Tibial nerve (tissue), 4 donors: ENCODE measurements at regions not wholly inside any gene's neighbourhood (a gene's known extent, or its start where the extent isn't known, plus 50 kb on each side); places are given as distances from the start of the nearest gene placed in this dataset.
"Not testable (repeated sequence)": the region's sequence is repeated elsewhere in the genome, so short reads cannot be mapped to it uniquely, and the experiment has no call there.

ENCODE experiments used
- CTCF ChIP-seq, 5 experiments: fragments of 200-600 bp in 3 of 5; fragments of 450-650 bp in 2 of 5; sonication (generic) in 3 of 5; IDR thresholded peaks; one replicate each; pipeline ENCODE4 v1.5.1; 2016 to 2019; ENCODE audit warnings: antibody characterized with exemption in 5 of 5, mild to moderate bottlenecking in 3 of 5, moderate library complexity in 2 of 5
- EP300 ChIP-seq, 2 donors: sonication (generic); formaldehyde crosslinking; IDR thresholded peaks; one replicate each; pipeline ENCODE4 v1.6.1; 2017; ENCODE audit warnings: antibody characterized with exemption in 2 of 2, mild to moderate bottlenecking in 1 of 2
- POLR2A ChIP-seq, 2 donors: fragments of 450-650 bp; IDR thresholded peaks; one replicate each; pipeline ENCODE4 v1.6.1; 2017; ENCODE audit warnings: antibody characterized with exemption in 2 of 2, mild to moderate bottlenecking in 2 of 2, moderate library complexity in 2 of 2

GRCh38 chr4:184966051-184966691 lies 52.1 kb upstream of the HELT start:
- not testable (repeated sequence) for TF ChIP-seq CTCF, POLR2A, EP300 (IDR thresholded peaks at IDR 0.05)
